ENCODE measurements at regions not wholly inside any gene's neighbourhood (a gene's known extent, or its start where the extent isn't known, plus 50 kb on each side); places are given as distances from the start of the nearest gene placed in this dataset.

DNA sequence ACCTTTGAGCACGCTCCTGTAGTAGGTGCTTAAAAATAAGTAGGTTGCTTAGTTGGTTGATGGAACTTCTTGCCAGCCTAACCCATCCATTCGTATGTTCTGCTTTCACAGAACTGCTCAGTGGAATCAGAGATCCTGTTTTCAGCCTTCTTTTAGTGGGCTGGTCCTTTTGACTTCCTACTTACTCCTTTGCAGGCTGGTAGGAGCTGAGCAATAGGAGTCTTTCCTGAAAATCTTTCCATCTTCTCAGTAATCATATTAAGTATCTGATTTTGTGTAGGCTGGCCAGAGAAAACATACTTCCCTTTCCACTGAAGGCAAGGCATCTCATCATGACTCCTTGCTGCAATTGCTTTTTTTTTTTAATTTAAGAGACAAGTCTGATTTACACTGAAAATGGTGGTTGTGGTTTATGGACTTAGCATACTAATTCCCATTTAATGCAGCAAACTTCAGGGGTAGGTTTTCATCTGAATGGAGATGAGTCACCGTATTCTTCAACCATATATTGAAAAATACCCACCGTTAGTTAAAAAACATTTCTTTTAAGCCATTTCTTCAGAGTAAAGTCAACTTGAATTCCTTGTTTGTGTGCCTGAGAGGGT lies 208.0 kb downstream of the ZNF365 start:
- no peak for DNase-seq
- H3K79me2 ChIP-seq (ENCODE audit: control insufficient read depth, insufficient read depth, low read length) = no peaks in the 10 kb centered on the region
- H3K27ac ChIP-seq (ENCODE audit: low read length in 2 of 2) = no peak overlapping the region
- no peaks in the 10 kb centered on the region for H3K36me3 ChIP-seq (replicated peaks in 1 of 2; ENCODE audit: control extremely low read depth in 1 of 2, control insufficient read depth in 1 of 2, extremely low read depth in 1 of 2, insufficient read depth in 2 of 2, low read length in 1 of 2)
- H4K20me1 ChIP-seq (ENCODE audit: control insufficient read depth, insufficient read depth, low read length, poor library complexity, severe bottlenecking) = no peaks in the 10 kb centered on the region
- no peak overlapping the region for H3K4me3 ChIP-seq (ENCODE audit: control extremely low read depth in 1 of 5, extremely low read depth in 1 of 5, insufficient read depth in 1 of 5, low read depth in 2 of 5, low read length in 4 of 5)
- WGBS (ENCODE audit: insufficient coverage) = no CpG with 5 or more reads among the region's 4 CpGs
- ChIA-PET POLR2A (no interaction called here), CTCF (interaction anchor here (1.9 kb wide), 1 partner anchor 12 kb away, joined by 5 read pairs; no protein-coding TSS in a partner anchor)
- ATAC-seq (ENCODE audit: low read depth) = no peak
- no peaks in the 10 kb centered on the region for H3K4me1 ChIP-seq (ENCODE audit: control insufficient read depth in 2 of 2, insufficient read depth in 2 of 2, low read length in 2 of 2)
- no peak overlapping the region for H3K9ac ChIP-seq (ENCODE audit: low read length)
- Mint-ChIP-seq H3K4me1 (peaks cover 9% of the 10 kb centered on the region), H3K4me3 (no peak overlapping the region), H3K9me3 (ENCODE audit: insufficient read depth) (no peaks in the 10 kb centered on the region), H3K27ac (no peak overlapping the region), H3K27me3 (no peaks in the 10 kb centered on the region)
- intact Hi-C loops (cut with micrococcal nuclease) = no loop called here
- no peaks in the 10 kb centered on the region for H3K9me3 ChIP-seq (ENCODE audit: control extremely low read depth in 1 of 3, control insufficient read depth in 2 of 3, insufficient read depth in 1 of 3, low read length in 2 of 3)
- no peak overlapping the region for H2AFZ ChIP-seq (ENCODE audit: insufficient read depth, low read depth, low read length, poor library complexity, severe bottlenecking)
- no peak for TF ChIP-seq CTCF (IDR thresholded peaks at IDR 0.05)
- TF ChIP-seq EZH2 (IDR thresholded peaks at IDR 0.05; ENCODE audit: borderline replicate concordance, insufficient read depth, low read depth, low read length, poor library complexity, severe bottlenecking) = no peak
- H3K27me3 ChIP-seq (replicated peaks in 1 of 4; ENCODE audit: control extremely low read depth in 1 of 4, control insufficient read depth in 3 of 4, insufficient read depth in 4 of 4, low read length in 3 of 4) = no peaks in the 10 kb centered on the region
- H3K4me2 ChIP-seq (replicated peaks; ENCODE audit: low read depth, low read length, poor library complexity, severe bottlenecking) = no peak overlapping the region

- no peaks in the 10 kb centered on the region for H3K36me3 ChIP-seq (replicated peaks in 1 of 2; ENCODE audit: control extremely low read depth in 1 of 2, control insufficient read depth in 1 of 2, extremely low read depth in 1 of 2, insufficient read depth in 2 of 2, low read length in 1 of 2)
- ATAC-seq (ENCODE audit: low read depth) (no peak), DNase-seq (no peak)
- CTCF ChIA-PET = interaction anchor here (1.1 to 1.9 kb wide), 2 partner anchors 11 to 89 kb away, joined by 4 to 5 read pairs; no protein-coding TSS in a partner anchor
- H3K27ac ChIP-seq (ENCODE audit: low read length in 2 of 2) = no peak overlapping the region
- WGBS (ENCODE audit: insufficient coverage) = 98% methylated on average over 6 of the region's 7 CpGs
- no peak overlapping the region for H3K27ac Mint-ChIP-seq
- no peak for TF ChIP-seq CTCF (IDR thresholded peaks at IDR 0.05)
- no peak for TF ChIP-seq EZH2 (IDR thresholded peaks at IDR 0.05; ENCODE audit: borderline replicate concordance, insufficient read depth, low read depth, low read length, poor library complexity, severe bottlenecking)
- no peak overlapping the region for H3K4me3 Mint-ChIP-seq
- H3K4me3 ChIP-seq (ENCODE audit: control extremely low read depth in 1 of 5, extremely low read depth in 1 of 5, insufficient read depth in 1 of 5, low read depth in 2 of 5, low read length in 4 of 5) = no peak overlapping the region
- no peak overlapping the region for H3K4me2 ChIP-seq (replicated peaks; ENCODE audit: low read depth, low read length, poor library complexity, severe bottlenecking)
- H3K9me3 Mint-ChIP-seq (ENCODE audit: insufficient read depth) = no peaks in the 10 kb centered on the region
- POLR2A ChIA-PET = no interaction called here
- no peaks in the 10 kb centered on the region for H4K20me1 ChIP-seq (ENCODE audit: control insufficient read depth, insufficient read depth, low read length, poor library complexity, severe bottlenecking)
- no peaks in the 10 kb centered on the region for H3K9me3 ChIP-seq (ENCODE audit: control extremely low read depth in 1 of 3, control insufficient read depth in 2 of 3, insufficient read depth in 1 of 3, low read length in 2 of 3)
- H3K27me3 ChIP-seq (replicated peaks in 1 of 4; ENCODE audit: control extremely low read depth in 1 of 4, control insufficient read depth in 3 of 4, insufficient read depth in 4 of 4, low read length in 3 of 4) = no peaks in the 10 kb centered on the region
- H2AFZ ChIP-seq (ENCODE audit: insufficient read depth, low read depth, low read length, poor library complexity, severe bottlenecking) = no peak overlapping the region
- no peaks in the 10 kb centered on the region for H3K4me1 ChIP-seq (ENCODE audit: control insufficient read depth in 2 of 2, insufficient read depth in 2 of 2, low read length in 2 of 2)
- no peak overlapping the region for H3K9ac ChIP-seq (ENCODE audit: low read length)
- intact Hi-C loops (cut with micrococcal nuclease) = no loop called here
- H3K79me2 ChIP-seq (ENCODE audit: control insufficient read depth, insufficient read depth, low read length) = no peaks in the 10 kb centered on the region
- H3K27me3 Mint-ChIP-seq = no peaks in the 10 kb centered on the region
- peaks cover 9% of the 10 kb centered on the region for H3K4me1 Mint-ChIP-seq
These were observed 208.6 kb downstream of the ZNF365 start for GRCh38 chr10:62582804-62583208.
